Panc1 (cell line): ENCODE measurements at regions not wholly inside any gene's neighbourhood (a gene's known extent, or its start where the extent isn't known, plus 50 kb on each side); places are given as distances from the start of the nearest gene placed in this dataset.

Experiments
- ATAC-seq: fragments of 200-7000 bp; cut with Tn5 transposase; 2 replicates; pipeline ENCODE4 v1.9.1; 2020; ENCODE audit warnings: mild to moderate bottlenecking, moderate library complexity
- BruUV-seq: library from RNA; stranded (reverse); fragments of 400-500 nt; replicated peaks from 2 replicates; lab custom pipeline; 2021; lab: Mats Ljungman, UMichigan
- CTCF ChIA-PET: fragments of 300-600 bp; sonication (Branson Sonifier 250); formaldehyde crosslinking; loops from one replicate; lab custom pipeline; 2022; ENCODE audit warnings: antibody characterized with exemption; lab: Charles Lee
- POLR2A ChIA-PET: fragments of 300-600 bp; sonication (Branson Sonifier 250); formaldehyde crosslinking; loops from one replicate; lab custom pipeline; 2022; ENCODE audit warnings: antibody characterized with exemption; lab: Charles Lee
- DNase-seq: peaks from one replicate; pipeline ENCODE4 v3.0.0-alpha.2; 2010; ENCODE audit warnings: low read depth, low spot score
- H3K27ac ChIP-seq: 2 replicates; pipeline ENCODE4 v1.5.1; 2011; ENCODE audit warnings: mild to moderate bottlenecking, low read length, inconsistent platforms
- H3K27me3 ChIP-seq: fragments of 200-500 bp; sonication (Bioruptor generic); 2 replicates; pipeline ENCODE4 v1.6.0; 2014; ENCODE audit warnings: low read length, inconsistent platforms; ENCODE audit not compliant: control insufficient read depth, insufficient read depth
- H3K36me3 ChIP-seq: fragments of 200-500 bp; sonication (Bioruptor generic); 2 replicates; pipeline ENCODE4 v1.5.1; 2014; ENCODE audit warnings: inconsistent platforms, mild to moderate bottlenecking, low read length, moderate library complexity; ENCODE audit not compliant: control insufficient read depth, insufficient read depth
- H3K4me1 ChIP-seq: 2 replicates; pipeline ENCODE4 v1.5.1; 2011; ENCODE audit warnings: inconsistent platforms, mild to moderate bottlenecking, low read length, moderate library complexity; ENCODE audit not compliant: control insufficient read depth, insufficient read depth
- H3K4me3 ChIP-seq, 2 experiments: 2 replicates each; pipeline ENCODE4 v1.5.1; 2011 to 2012; ENCODE audit warnings: low read depth in 2 of 2, low read length in 2 of 2, mild to moderate bottlenecking in 2 of 2, inconsistent platforms in 1 of 2, moderate library complexity in 1 of 2
- H3K9me3 ChIP-seq: fragments of 200-500 bp; sonication (Bioruptor generic); 2 replicates; pipeline ENCODE4 v1.5.1; 2014; ENCODE audit warnings: low read depth, mild to moderate bottlenecking, inconsistent platforms, low read length, moderate library complexity; ENCODE audit not compliant: control insufficient read depth, insufficient read depth
- CTCF ChIP-seq: fragments of 450-650 bp; IDR thresholded peaks from 2 replicates; pipeline ENCODE4 v1.5.1; 2017; ENCODE audit warnings: mild to moderate bottlenecking
- POLR2AphosphoS5 ChIP-seq: IDR thresholded peaks from 2 replicates; pipeline ENCODE4 v1.6.1; 2012; ENCODE audit warnings: mild to moderate bottlenecking, low read depth, low read length, moderate library complexity
- REST ChIP-seq, 2 experiments: IDR thresholded peaks; 2 replicates each; pipeline ENCODE4 v1.6.1; 2011 to 2012; ENCODE audit warnings: low read depth in 2 of 2, control low read depth in 1 of 2, low read length in 1 of 2, mild to moderate bottlenecking in 1 of 2, moderate library complexity in 1 of 2; ENCODE audit not compliant: insufficient read depth in 1 of 2
- SIN3A ChIP-seq: IDR thresholded peaks from 2 replicates; pipeline ENCODE4 v1.6.1; 2012; ENCODE audit warnings: low read depth, mild to moderate bottlenecking, low read length, moderate library complexity, borderline replicate concordance; ENCODE audit not compliant: insufficient read depth
- TCF7L2 ChIP-seq: IDR thresholded peaks from 2 replicates; pipeline ENCODE4 v1.6.1; 2011; ENCODE audit warnings: mild to moderate bottlenecking, low read depth, low read length, inconsistent platforms
- in situ Hi-C: cut with HindIII; loops from 2 replicates; pipeline ENCODE4 v1.10.0; 2016; ENCODE audit warnings: low sequenced_read_pairs, low pct_unique_long_range_greater_than_20kb
- intact Hi-C: fragments of 100-400 bp; cut with micrococcal nuclease; formaldehyde crosslinking; loops from one replicate; pipeline ENCODE4 v1.10.0; 2022; ENCODE audit not compliant: unreplicated experiment

- H3K4me1 ChIP-seq, result no peaks in the 10 kb centered on the region
- in situ Hi-C loops, result no loop called here
- DNase-seq (no peak), ATAC-seq (no peak)
- TF ChIP-seq SIN3A (no peak), POLR2AphosphoS5 (no peak), CTCF (no peak), REST (IDR thresholded peaks at IDR 0.05; ENCODE audit: insufficient read depth in 1 of 2, low read depth in 2 of 2, low read length in 1 of 2) (no peak), TCF7L2 (no peak)
- POLR2A ChIA-PET, result no interaction called here
- H3K36me3 ChIP-seq, result no peaks in the 10 kb centered on the region
- CTCF ChIA-PET, result interaction anchor here (0.6 kb wide), 1 partner anchor 179 kb away, joined by 3 read pairs; no protein-coding TSS in a partner anchor
- no peak overlapping the region for H3K4me3 ChIP-seq
- no peak overlapping the region for H3K27ac ChIP-seq
- no peaks in the 10 kb centered on the region for H3K27me3 ChIP-seq
- BruUV-seq, result no TSS peak
- no peaks in the 10 kb centered on the region for H3K9me3 ChIP-seq
- intact Hi-C loops, result no loop called here
Measured at GRCh38 chr5:158637039-158637438, 462.7 kb downstream of the EBF1 start.

- ChIA-PET POLR2A (no interaction called here), CTCF (no interaction called here)
- Histone ChIP-seq H3K4me1 (no peaks in the 10 kb centered on the region), H3K36me3 (no peaks in the 10 kb centered on the region), H3K4me3 (no peak overlapping the region), H3K9me3 (no peaks in the 10 kb centered on the region), H3K27me3 (no peaks in the 10 kb centered on the region), H3K27ac (no peak overlapping the region)
- in situ Hi-C loops, result no loop called here
- TF ChIP-seq TCF7L2 (no peak), POLR2AphosphoS5 (no peak), CTCF (no peak), SIN3A (no peak), REST (IDR thresholded peaks at IDR 0.05; ENCODE audit: insufficient read depth in 1 of 2, low read depth in 2 of 2, low read length in 1 of 2) (no peak)
- BruUV-seq, result no TSS peak
- ATAC-seq (no peak), DNase-seq (no peak)
- intact Hi-C loops, result no loop called here
Measured at GRCh38 chr5:158635565-158635964, 464.2 kb downstream of the EBF1 start.
